ENCODE measurements at regions not wholly inside any gene's neighbourhood (a gene's known extent, or its start where the extent isn't known, plus 50 kb on each side); places are given as distances from the start of the nearest gene placed in this dataset.

GRCh38 chr7:34539003-34539402 lies 119.0 kb upstream of the NPSR1 start:
- no peak overlapping the region for H2BK15ac ChIP-seq (ENCODE audit: low read depth, low read length)
- H2AFZ ChIP-seq (replicated peaks; ENCODE audit: low read length, poor library complexity), result no peak overlapping the region
- ChIA-PET POLR2A (ENCODE audit: unreplicated experiment) (no interaction called here), CTCF (no interaction called here)
- TF ChIP-seq MXI1 (IDR thresholded peaks at IDR 0.05; ENCODE audit: borderline replicate concordance, low read depth, low read length) (no peak), FOS (IDR thresholded peaks at IDR 0.05; ENCODE audit: low read depth, low read length) (no peak), ELK1 (IDR thresholded peaks at IDR 0.05; ENCODE audit: borderline replicate concordance, low read depth, low read length) (no peak), USF2 (IDR thresholded peaks at IDR 0.05; ENCODE audit: low read depth, low read length) (no peak), RAD21 (IDR thresholded peaks at IDR 0.05; ENCODE audit: low read length) (no peak), SMC3 (IDR thresholded peaks at IDR 0.05; ENCODE audit: low read depth, low read length) (no peak), NFE2L2 (IDR thresholded peaks at IDR 0.05; ENCODE audit: low read depth, low read length) (no peak), BHLHE40 (IDR thresholded peaks at IDR 0.05; ENCODE audit: low read depth, low read length) (no peak), RFX5 (IDR thresholded peaks at IDR 0.05; ENCODE audit: low read depth, low read length) (no peak), CTCF (conservative IDR thresholded peaks at IDR 0.05; ENCODE audit: low read depth, low read length) (no peak), MAFK (IDR thresholded peaks at IDR 0.05; ENCODE audit: low read depth, low read length) (no peak), POLR2A (IDR thresholded peaks at IDR 0.05; ENCODE audit: low read depth, low read length) (no peak), CHD1 (IDR thresholded peaks at IDR 0.05; ENCODE audit: low read depth, low read length) (no peak), MAZ (IDR thresholded peaks at IDR 0.05; ENCODE audit: borderline replicate concordance, low read depth, low read length) (no peak), RCOR1 (IDR thresholded peaks at IDR 0.05; ENCODE audit: insufficient replicate concordance, low read length) (no peak), CEBPB (IDR thresholded peaks at IDR 0.05; ENCODE audit: low read depth, low read length) (no peak)
- H3K9ac ChIP-seq (ENCODE audit: low read depth, low read length), result no peak overlapping the region
- H3K4me2 ChIP-seq (ENCODE audit: low read depth, low read length), result no peak overlapping the region
- H3K27ac ChIP-seq (ENCODE audit: insufficient read depth, low read length), result no peak overlapping the region
- no peak overlapping the region for H4K91ac ChIP-seq (ENCODE audit: insufficient read depth, low read depth, low read length)
- no peak overlapping the region for H3K4ac ChIP-seq (ENCODE audit: low read depth, low read length)
- H3K56ac ChIP-seq (ENCODE audit: extremely low read depth, insufficient read depth, low read length), result no peak overlapping the region
- DNase-seq, result no peak
- no peak overlapping the region for H3K18ac ChIP-seq (ENCODE audit: low read depth, low read length)
- WGBS, 2 experiments (ENCODE audit: extremely low coverage in 2 of 2, insufficient read length in 1 of 2), result no CpG with 5 or more reads among the region's 1 CpG
- H4K5ac ChIP-seq (ENCODE audit: low read depth, low read length), result no peak overlapping the region
- in situ Hi-C loops (cut with MboI; ENCODE audit: low sequenced_read_pairs) (no loop called here), dilution Hi-C loops (cut with HindIII; ENCODE audit: low sequenced_read_pairs, unreplicated experiment) (no loop called here), intact Hi-C loops (cut with micrococcal nuclease) (no loop called here)
- no TSS peak for BruUV-seq (replicated peaks)
- H3K27me3 ChIP-seq (ENCODE audit: control insufficient read depth, insufficient read depth, low read length), result no peaks in the 10 kb centered on the region
- no peak overlapping the region for H2AK5ac ChIP-seq (ENCODE audit: low read depth, low read length)
- H4K20me1 ChIP-seq (ENCODE audit: insufficient read depth, low read length), result no peaks in the 10 kb centered on the region
- no peak overlapping the region for H2BK120ac ChIP-seq (ENCODE audit: low read depth, low read length)
- no peak overlapping the region for H2AK9ac ChIP-seq (replicated peaks; ENCODE audit: low read depth, low read length, poor library complexity)
- ATAC-seq (ENCODE audit: low read depth), result no peak
- no peak overlapping the region for H4K8ac ChIP-seq (ENCODE audit: low read depth in 2 of 2, low read length in 2 of 2)
- H3K14ac ChIP-seq (replicated peaks; ENCODE audit: low read depth, low read length), result no peak overlapping the region
- H3K23ac ChIP-seq (ENCODE audit: low read depth, low read length), result no peak overlapping the region
- no peaks in the 10 kb centered on the region for H3K4me1 ChIP-seq (ENCODE audit: control insufficient read depth, insufficient read depth, low read length)
- H3K4me3 ChIP-seq (ENCODE audit: insufficient read depth, low read depth, low read length), result no peak overlapping the region
- no peaks in the 10 kb centered on the region for H3K36me3 ChIP-seq (ENCODE audit: control insufficient read depth, insufficient read depth, low read length)
- H2BK20ac ChIP-seq (ENCODE audit: low read depth, low read length), result no peak overlapping the region
- H3K79me1 ChIP-seq (ENCODE audit: low read depth in 1 of 2, low read length in 2 of 2), result no peaks in the 10 kb centered on the region
- H3K9me3 ChIP-seq (ENCODE audit: control insufficient read depth, insufficient read depth, low read length), result 0 out of 2 replicates have a peak, but pooled peaks cover 2% of the 10 kb centered on the region
- no peak overlapping the region for H2BK5ac ChIP-seq (ENCODE audit: low read depth, low read length, poor library complexity, severe bottlenecking)
- no peaks in the 10 kb centered on the region for H3K9me1 ChIP-seq (ENCODE audit: insufficient read depth, low read length)

All from IMR-90 (cell line).